SK-N-SH (cell line): ENCODE measurements at regions not wholly inside any gene's neighbourhood (a gene's known extent, or its start where the extent isn't known, plus 50 kb on each side); places are given as distances from the start of the nearest gene placed in this dataset.

Experiments used
- CTCF ChIA-PET: fragments of 300-600, 350-600 bp; formaldehyde crosslinking; extraction: SDS; loops from one replicate; lab custom pipeline; 2021; lab: Yijun Ruan, JAX
- POLR2A ChIA-PET: fragments of 350-600 bp; sonication (Branson Sonifier 250); formaldehyde crosslinking; extraction: SDS; loops from one replicate; lab custom pipeline; 2020; ENCODE audit warnings: antibody characterized with exemption, inconsistent platforms; lab: Yijun Ruan, JAX
- DNase-seq: peaks from one replicate; pipeline ENCODE4 v3.0.0; 2012
- H2AFZ ChIP-seq: fragments of 200-600 bp; sonication (generic); 2 replicates; pipeline ENCODE4 v1.8.1; 2016; ENCODE audit warnings: antibody characterized with exemption, mild to moderate bottlenecking, low read depth
- H3F3A ChIP-seq: fragments of 200-600 bp; sonication (generic); replicated peaks from 2 replicates; pipeline ENCODE3; 2016; ENCODE audit warnings: antibody characterized with exemption, mild to moderate bottlenecking; ENCODE audit not compliant: insufficient read depth
- H3K27ac ChIP-seq, 2 experiments: fragments of 200-500 bp in 1 of 2; fragments of 200-600 bp in 1 of 2; sonication (Bioruptor generic) in 1 of 2; sonication (generic), shearing (Covaris generic) in 1 of 2; 2 replicates each; pipeline versions ENCODE4 v1.5.1 to v1.6.1; 2014 to 2016; ENCODE audit warnings: low read depth in 2 of 2, inconsistent platforms in 1 of 2, low read length in 1 of 2, mild to moderate bottlenecking in 1 of 2, mixed read lengths in 1 of 2
- H3K27me3 ChIP-seq: fragments of 200-600 bp; sonication (generic), shearing (Covaris generic); 2 replicates; pipeline ENCODE4 v1.6.1; 2016; ENCODE audit warnings: mixed run types; ENCODE audit not compliant: insufficient read depth
- H3K36me3 ChIP-seq, 2 experiments: fragments of 200-500 bp in 1 of 2; fragments of 200-600 bp in 1 of 2; sonication (Bioruptor generic) in 1 of 2; sonication (generic) in 1 of 2; replicated peaks in 1 of 2; 2 replicates each; pipeline versions ENCODE3 to v1.5.1; 2014 to 2016; ENCODE audit warnings: low read length in 1 of 2, mild to moderate bottlenecking in 1 of 2; ENCODE audit not compliant: insufficient read depth in 2 of 2, control insufficient read depth in 1 of 2
- H3K4me1 ChIP-seq, 2 experiments: fragments of 200-500 bp in 1 of 2; fragments of 200-600 bp in 1 of 2; sonication (Bioruptor generic) in 1 of 2; sonication (generic), shearing (Covaris generic) in 1 of 2; 2 replicates each; pipeline versions ENCODE4 v1.5.1 to v1.6.1; 2014 to 2016; ENCODE audit warnings: low read depth in 1 of 2, low read length in 1 of 2, mixed run types in 1 of 2; ENCODE audit not compliant: insufficient read depth in 2 of 2, control insufficient read depth in 1 of 2
- H3K4me2 ChIP-seq: fragments of 200-600 bp; sonication (generic), shearing (Covaris generic); 2 replicates; pipeline ENCODE4 v1.6.1; 2017; ENCODE audit warnings: mixed run types
- H3K4me3 ChIP-seq, 2 experiments: fragments of 200-500 bp in 1 of 2; fragments of 200-600 bp in 1 of 2; sonication (Bioruptor generic) in 1 of 2; sonication (generic), shearing (Covaris generic) in 1 of 2; 2 replicates each; pipeline versions ENCODE4 v1.5.1 to v1.8.1; 2014 to 2016; ENCODE audit warnings: low read depth in 2 of 2, inconsistent platforms in 1 of 2, low read length in 1 of 2, mild to moderate bottlenecking in 1 of 2, mixed read lengths in 1 of 2, moderate library complexity in 1 of 2
- H3K79me2 ChIP-seq: fragments of 200-600 bp; sonication (generic); 2 replicates; pipeline ENCODE4 v1.8.1; 2017; ENCODE audit warnings: mild to moderate bottlenecking; ENCODE audit not compliant: insufficient read depth
- H3K9ac ChIP-seq: fragments of 200-600 bp; sonication (generic); 2 replicates; pipeline ENCODE4 v1.6.1; 2017; ENCODE audit warnings: mixed run types
- H3K9me2 ChIP-seq: fragments of 200-600 bp; sonication (generic); 2 replicates; pipeline ENCODE4 v1.6.1; 2017; ENCODE audit warnings: mixed run types
- H3K9me3 ChIP-seq: fragments of 200-600 bp; sonication (generic); 2 replicates; pipeline ENCODE4 v1.6.1; 2017; ENCODE audit warnings: mixed run types, mild to moderate bottlenecking, moderate library complexity
- H4K20me1 ChIP-seq: fragments of 200-600 bp; sonication (generic); 2 replicates; pipeline ENCODE4 v1.6.1; 2017; ENCODE audit warnings: mild to moderate bottlenecking, mixed run types; ENCODE audit not compliant: insufficient read depth
- CHD2 ChIP-seq: fragments of 150-350 bp; IDR thresholded peaks from 2 replicates; pipeline ENCODE4 v1.6.1; 2018; ENCODE audit warnings: low read length; ENCODE audit not compliant: partially characterized antibody
- CTCF ChIP-seq: fragments of 200-600 bp; sonication (generic); IDR thresholded peaks from 2 replicates; pipeline ENCODE4 v1.6.1; 2017; ENCODE audit warnings: antibody characterized with exemption, mild to moderate bottlenecking, moderate library complexity
- EZH2phosphoT487 ChIP-seq: fragments of 200-600 bp; sonication (generic); IDR thresholded peaks from 2 replicates; pipeline ENCODE4 v1.6.1; 2017; ENCODE audit warnings: low read depth, mixed run types, mild to moderate bottlenecking, antibody characterized with exemption, moderate library complexity, borderline replicate concordance
- FOXJ3 ChIP-seq: sonication (generic); formaldehyde crosslinking; IDR thresholded peaks from 2 replicates; pipeline ENCODE4 v1.5.1; 2020; ENCODE audit warnings: mild to moderate bottlenecking, missing genetic modification reagents
- FOXM1 ChIP-seq: IDR thresholded peaks from 2 replicates; pipeline ENCODE4 v1.4.0; 2012; ENCODE audit warnings: low read depth, mild to moderate bottlenecking
- GABPA ChIP-seq: IDR thresholded peaks from 2 replicates; pipeline ENCODE4 v1.4.0; 2012; ENCODE audit warnings: low read depth, mild to moderate bottlenecking
- JUND ChIP-seq: IDR thresholded peaks from 2 replicates; pipeline ENCODE4 v1.4.0; 2012
- MAX ChIP-seq: IDR thresholded peaks from 2 replicates; pipeline ENCODE4 v1.4.0; 2012; ENCODE audit warnings: low read depth
- MEF2A ChIP-seq: IDR thresholded peaks from 2 replicates; pipeline ENCODE4 v1.4.0; 2012; ENCODE audit warnings: low read depth, borderline replicate concordance
- MXI1 ChIP-seq: IDR thresholded peaks from 2 replicates; pipeline ENCODE4 v1.6.1; 2012; ENCODE audit warnings: mild to moderate bottlenecking, low read depth, low read length, improper control_type of control experiment
- NRF1 ChIP-seq: IDR thresholded peaks from 2 replicates; pipeline ENCODE4 v1.6.1; 2012; ENCODE audit warnings: low read depth, mild to moderate bottlenecking, low read length
- POLR2AphosphoS5 ChIP-seq: IDR thresholded peaks from 2 replicates; pipeline ENCODE4 v1.6.1; 2012; ENCODE audit warnings: low read depth, low read length
- RAD21 ChIP-seq: IDR thresholded peaks from 2 replicates; pipeline ENCODE4 v1.6.1; 2012; ENCODE audit warnings: mild to moderate bottlenecking, low read length
- RCOR1 ChIP-seq: fragments of 150-350 bp; IDR thresholded peaks from 2 replicates; pipeline ENCODE4 v1.6.1; 2017; ENCODE audit warnings: antibody characterized with exemption, low read length
- REST ChIP-seq: IDR thresholded peaks from 2 replicates; pipeline ENCODE4 v1.6.1; 2012; ENCODE audit warnings: mild to moderate bottlenecking, low read depth, low read length, moderate library complexity
- RFX5 ChIP-seq: IDR thresholded peaks from 2 replicates; pipeline ENCODE4 v1.6.1; 2012; ENCODE audit warnings: mild to moderate bottlenecking, improper control_type of control experiment, low read length
- RXRA ChIP-seq: IDR thresholded peaks from 2 replicates; pipeline ENCODE4 v1.4.0; 2012; ENCODE audit warnings: low read depth, mild to moderate bottlenecking, borderline replicate concordance
- SIN3A ChIP-seq: IDR thresholded peaks from 2 replicates; pipeline ENCODE4 v1.6.1; 2012; ENCODE audit warnings: low read depth, mild to moderate bottlenecking, low read length, moderate library complexity, borderline replicate concordance
- SMC3 ChIP-seq: IDR thresholded peaks from 2 replicates; pipeline ENCODE4 v1.6.1; 2012; ENCODE audit warnings: low read depth, low read length, improper control_type of control experiment
- TAF1 ChIP-seq: IDR thresholded peaks from 2 replicates; pipeline ENCODE4 v1.6.1; 2012; ENCODE audit warnings: low read depth, mild to moderate bottlenecking, low read length, moderate library complexity, borderline replicate concordance
- TEAD4 ChIP-seq: IDR thresholded peaks from 2 replicates; pipeline ENCODE4 v1.4.0; 2012; ENCODE audit warnings: mild to moderate bottlenecking, borderline replicate concordance; ENCODE audit not compliant: insufficient read depth
- YY1 ChIP-seq: IDR thresholded peaks from 2 replicates; pipeline ENCODE4 v1.4.0; 2012; ENCODE audit warnings: low read depth, mild to moderate bottlenecking
- WGBS: methylation state at CpG from one replicate; pipeline ENCODE4 v1.1.6; 2017; ENCODE audit warnings: low lambda C conversion rate; 5-methylcytosine and 5-hydroxymethylcytosine counted together
- TF ChIP-seq, protein P1 (sequence below): fragments of 150-350 bp; IDR thresholded peaks from 2 replicates; pipeline ENCODE4 v1.6.1; 2016; ENCODE audit warnings: mild to moderate bottlenecking, low read depth, low read length

- H3K4me3 ChIP-seq, result no peak overlapping the region
- H3K9me3 ChIP-seq, result no peaks in the 10 kb centered on the region
- H3K79me2 ChIP-seq, result no peaks in the 10 kb centered on the region
- CTCF ChIA-PET, result no interaction called here
- H3K9ac ChIP-seq, result no peak overlapping the region
- H4K20me1 ChIP-seq, result no peaks in the 10 kb centered on the region
- TF ChIP-seq REST (no peak), MAX (no peak), MEF2A (no peak), RCOR1 (no peak), RFX5 (no peak), TEAD4 (no peak), RAD21 (no peak), CHD2 (no peak), SMC3 (no peak), FOXJ3 (CRISPR knock-in tag) (no peak), RXRA (no peak), TAF1 (no peak), NRF1 (no peak)
- TF ChIP-seq, all 33 proteins: peak for 0
- no peaks in the 10 kb centered on the region for H3K4me1 ChIP-seq
- POLR2A ChIA-PET, result no interaction called here
- no peak overlapping the region for H3K27ac ChIP-seq
- H3K9me2 ChIP-seq, result no peaks in the 10 kb centered on the region
- no peak for DNase-seq
- no peak overlapping the region for H2AFZ ChIP-seq
- H3F3A ChIP-seq, result no peaks in the 10 kb centered on the region
- no peaks in the 10 kb centered on the region for H3K36me3 ChIP-seq
- no peaks in the 10 kb centered on the region for H3K27me3 ChIP-seq
- 49% methylated on average over 3 of the region's 3 CpGs for WGBS
- H3K4me2 ChIP-seq, result no peak overlapping the region
These were observed 147.2 kb upstream of the WDFY3 start for GRCh38 chr4:85113706-85114105.

DNA sequence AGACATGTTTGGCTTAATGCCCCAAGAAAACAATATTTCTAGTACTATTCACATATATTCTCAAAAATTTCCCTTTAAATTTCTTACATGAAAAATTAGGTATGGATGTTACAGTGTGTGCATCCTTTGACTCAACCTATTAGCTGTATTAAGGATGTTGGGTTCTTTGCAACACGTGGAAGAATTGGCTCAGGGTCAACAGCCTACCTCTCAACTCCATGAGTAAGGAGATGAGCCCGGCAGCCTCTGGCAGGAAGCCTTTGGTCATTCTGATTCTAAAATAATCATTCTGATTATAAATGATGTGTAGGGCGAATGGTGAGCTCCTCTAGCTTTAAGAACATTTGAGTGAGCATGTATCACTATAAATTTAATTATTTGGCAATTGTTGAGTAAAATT is 148.0 kb upstream of the WDFY3 start:
- no peak overlapping the region for H3K27ac ChIP-seq
- no peaks in the 10 kb centered on the region for H3K36me3 ChIP-seq
- WGBS, result 19% methylated on average over 3 of the region's 3 CpGs
- H3K27me3 ChIP-seq, result no peaks in the 10 kb centered on the region
- POLR2A ChIA-PET, result no interaction called here
- no peaks in the 10 kb centered on the region for H3K79me2 ChIP-seq
- DNase-seq, result no peak
- H3K9me2 ChIP-seq, result no peaks in the 10 kb centered on the region
- no peaks in the 10 kb centered on the region for H4K20me1 ChIP-seq
- CTCF ChIA-PET, result no interaction called here
- no peak overlapping the region for H2AFZ ChIP-seq
- H3K9ac ChIP-seq, result no peak overlapping the region
- no peak overlapping the region for H3K4me2 ChIP-seq
- H3F3A ChIP-seq, result no peaks in the 10 kb centered on the region
- H3K4me3 ChIP-seq, result no peak overlapping the region
- H3K9me3 ChIP-seq, result no peaks in the 10 kb centered on the region
- H3K4me1 ChIP-seq, result no peaks in the 10 kb centered on the region
- TF ChIP-seq, protein P1, sequence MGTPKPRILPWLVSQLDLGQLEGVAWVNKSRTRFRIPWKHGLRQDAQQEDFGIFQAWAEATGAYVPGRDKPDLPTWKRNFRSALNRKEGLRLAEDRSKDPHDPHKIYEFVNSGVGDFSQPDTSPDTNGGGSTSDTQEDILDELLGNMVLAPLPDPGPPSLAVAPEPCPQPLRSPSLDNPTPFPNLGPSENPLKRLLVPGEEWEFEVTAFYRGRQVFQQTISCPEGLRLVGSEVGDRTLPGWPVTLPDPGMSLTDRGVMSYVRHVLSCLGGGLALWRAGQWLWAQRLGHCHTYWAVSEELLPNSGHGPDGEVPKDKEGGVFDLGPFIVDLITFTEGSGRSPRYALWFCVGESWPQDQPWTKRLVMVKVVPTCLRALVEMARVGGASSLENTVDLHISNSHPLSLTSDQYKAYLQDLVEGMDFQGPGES, result no peak
- TF ChIP-seq YY1, result no peak
- no peak for TF ChIP-seq RXRA
- TF ChIP-seq NRF1, result no peak
- no peak for TF ChIP-seq MEF2A
- TF ChIP-seq FOXM1, result no peak
- TF ChIP-seq SMC3, result no peak
- TF ChIP-seq EZH2phosphoT487, result no peak
- no peak for TF ChIP-seq TAF1
- no peak for TF ChIP-seq SIN3A
- TF ChIP-seq POLR2AphosphoS5, result no peak
- no peak for TF ChIP-seq CTCF
- TF ChIP-seq MXI1, result no peak
- no peak for TF ChIP-seq RAD21
- TF ChIP-seq TEAD4, result no peak
- TF ChIP-seq GABPA, result no peak
- no peak for TF ChIP-seq JUND
